ENCODE measurements at regions not wholly inside any gene's neighbourhood (a gene's known extent, or its start where the extent isn't known, plus 50 kb on each side); places are given as distances from the start of the nearest gene placed in this dataset.
"Not testable (repeated sequence)": the region's sequence is repeated elsewhere in the genome, so short reads cannot be mapped to it uniquely, and the experiment has no call there.

DNA sequence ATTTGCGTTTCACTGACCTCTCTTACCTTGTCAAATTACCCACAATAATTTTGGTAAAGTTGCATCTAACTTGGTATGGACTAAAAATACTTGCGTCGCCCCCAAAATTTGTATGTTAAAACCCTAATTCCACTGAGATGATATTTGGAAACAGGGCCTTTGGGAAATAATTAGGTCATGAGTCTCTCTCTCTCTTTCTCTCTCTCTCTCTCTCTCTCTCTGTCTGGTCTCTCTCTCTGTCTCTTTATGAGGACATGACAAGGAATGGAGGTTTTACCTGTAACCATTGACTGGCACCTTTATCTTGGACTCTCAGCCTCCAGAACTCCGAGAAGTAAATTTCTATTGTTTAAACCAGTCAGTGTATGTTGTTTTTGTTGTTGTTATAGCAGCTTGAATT, 111.5 kb upstream of the BDP1 start:
- not testable (repeated sequence) for H3K9ac ChIP-seq (ENCODE audit: low read length); H2AFZ ChIP-seq (ENCODE audit: low read depth, low read length); H3K4me2 ChIP-seq (ENCODE audit: low read length)

DNA sequence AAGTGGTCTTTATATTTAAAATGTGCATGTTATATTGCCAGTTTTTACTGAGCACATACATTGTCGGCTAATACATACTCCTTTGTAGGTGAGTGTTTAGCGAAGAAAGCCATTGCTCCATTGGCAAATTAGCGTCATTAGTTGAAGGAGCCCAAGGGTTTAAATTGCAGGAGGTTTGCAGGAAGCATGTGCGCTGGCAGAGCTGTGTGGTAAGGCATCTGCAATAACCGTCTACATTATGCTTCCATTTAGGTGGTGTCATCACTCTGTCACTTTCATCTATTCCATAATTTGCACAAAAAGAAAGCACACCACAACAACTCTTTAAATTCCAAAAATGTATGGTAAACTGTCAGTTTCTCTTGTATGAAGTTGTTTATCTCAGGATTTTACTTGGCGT, 82.8 kb upstream of the BDP1 start:
- H4K20me1 ChIP-seq (ENCODE audit: insufficient read depth); H2AFZ ChIP-seq (ENCODE audit: low read depth, low read length); H3K27me3 ChIP-seq (ENCODE audit: insufficient read depth, low read depth, low read length); H3K27ac ChIP-seq (ENCODE audit: low read length); H3K9me2 ChIP-seq (ENCODE audit: insufficient read depth, low read length); H3F3A ChIP-seq (ENCODE audit: insufficient read depth, low read length, poor library complexity, severe bottlenecking); H3K9ac ChIP-seq (ENCODE audit: low read length); H3K36me3 ChIP-seq (ENCODE audit: insufficient read depth, low read length); H3K9me3 ChIP-seq (ENCODE audit: low read length); H3K4me2 ChIP-seq (ENCODE audit: low read length); H3K79me2 ChIP-seq (replicated peaks; ENCODE audit: insufficient read depth, low read length); H3K4me3 ChIP-seq (ENCODE audit: low read length): not testable (repeated sequence)

More for the DNA sequence above, 111.5 kb upstream of the BDP1 start:
- H3K9me3 ChIP-seq (ENCODE audit: low read length); H3K36me3 ChIP-seq (ENCODE audit: insufficient read depth, low read length); H3K79me2 ChIP-seq (replicated peaks; ENCODE audit: insufficient read depth, low read length); H3K9me2 ChIP-seq (ENCODE audit: insufficient read depth, low read length); H4K20me1 ChIP-seq (ENCODE audit: insufficient read depth); H3K27me3 ChIP-seq (ENCODE audit: insufficient read depth, low read depth, low read length); H3K27ac ChIP-seq (ENCODE audit: low read length); H3K4me3 ChIP-seq (ENCODE audit: low read length); H3F3A ChIP-seq (ENCODE audit: insufficient read depth, low read length, poor library complexity, severe bottlenecking): not testable (repeated sequence)

- not testable (repeated sequence) for H4K20me1 ChIP-seq (ENCODE audit: insufficient read depth); H3K4me2 ChIP-seq (ENCODE audit: low read length); H3K79me2 ChIP-seq (replicated peaks; ENCODE audit: insufficient read depth, low read length); H2AFZ ChIP-seq (ENCODE audit: low read depth, low read length); H3K4me3 ChIP-seq (ENCODE audit: low read length); H3K9me2 ChIP-seq (ENCODE audit: insufficient read depth, low read length); H3K27me3 ChIP-seq (ENCODE audit: insufficient read depth, low read depth, low read length); H3K27ac ChIP-seq (ENCODE audit: low read length); H3K36me3 ChIP-seq (ENCODE audit: insufficient read depth, low read length); H3K9me3 ChIP-seq (ENCODE audit: low read length); H3K9ac ChIP-seq (ENCODE audit: low read length); H3F3A ChIP-seq (ENCODE audit: insufficient read depth, low read length, poor library complexity, severe bottlenecking)
These were observed 82.3 kb upstream of the BDP1 start for GRCh38 chr5:71373054-71373734.

DNA sequence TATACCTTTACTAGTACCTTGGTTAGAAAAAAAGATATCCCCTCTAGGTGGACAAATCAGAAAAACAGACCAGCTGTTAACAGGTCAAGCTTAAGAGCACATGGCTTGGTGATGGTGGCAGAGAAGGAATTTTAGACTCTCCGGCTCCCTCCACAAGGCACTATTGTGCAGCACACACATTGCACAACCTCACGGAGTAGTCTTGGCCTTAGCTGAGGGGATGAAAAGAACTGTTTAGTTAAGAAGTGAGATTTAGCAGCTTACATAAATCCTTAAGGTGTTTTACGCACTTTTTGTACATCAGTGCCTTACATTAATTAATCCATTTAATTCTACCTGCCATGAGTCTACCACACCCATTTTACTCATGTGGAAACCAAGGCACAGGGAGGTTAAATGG, 71.2 kb upstream of the BDP1 start:
- H3K9ac ChIP-seq (ENCODE audit: low read length); H3K27me3 ChIP-seq (ENCODE audit: insufficient read depth, low read depth, low read length); H3F3A ChIP-seq (ENCODE audit: insufficient read depth, low read length, poor library complexity, severe bottlenecking); H3K27ac ChIP-seq (ENCODE audit: low read length); H3K36me3 ChIP-seq (ENCODE audit: insufficient read depth, low read length); H3K4me3 ChIP-seq (ENCODE audit: low read length); H4K20me1 ChIP-seq (ENCODE audit: insufficient read depth); H3K9me2 ChIP-seq (ENCODE audit: insufficient read depth, low read length); H2AFZ ChIP-seq (ENCODE audit: low read depth, low read length); H3K4me2 ChIP-seq (ENCODE audit: low read length); H3K79me2 ChIP-seq (replicated peaks; ENCODE audit: insufficient read depth, low read length); H3K9me3 ChIP-seq (ENCODE audit: low read length): not testable (repeated sequence)

DNA sequence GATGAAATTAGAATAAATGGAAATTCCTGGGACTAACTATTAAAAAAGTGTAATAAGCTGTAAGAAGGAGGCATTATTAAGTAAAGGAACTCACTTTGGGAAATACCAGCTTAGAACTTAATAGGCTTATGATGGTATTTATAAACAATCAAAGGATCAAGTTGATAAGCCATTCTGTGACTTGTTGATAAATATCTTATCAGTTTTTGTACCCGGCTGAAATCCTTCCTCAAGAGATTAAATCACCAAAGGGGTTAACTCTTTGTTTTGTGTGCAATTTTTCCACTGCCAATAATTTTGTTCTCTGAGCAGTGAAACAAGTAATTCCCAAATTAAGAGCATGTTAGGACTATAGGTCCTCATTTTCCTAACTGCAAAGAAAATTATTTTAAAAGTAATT, 70.7 kb upstream of the BDP1 start:
- H3K9me3 ChIP-seq (ENCODE audit: low read length): no peaks in the 10 kb centered on the region
- no peaks in the 10 kb centered on the region for H3K79me2 ChIP-seq (replicated peaks; ENCODE audit: insufficient read depth, low read length)
- H2AFZ ChIP-seq (ENCODE audit: low read depth, low read length): no peak overlapping the region
- no peak overlapping the region for H3K4me3 ChIP-seq (ENCODE audit: low read length)
- H3K9ac ChIP-seq (ENCODE audit: low read length): no peak overlapping the region
- H3K9me2 ChIP-seq (ENCODE audit: insufficient read depth, low read length): no peaks in the 10 kb centered on the region
- no peaks in the 10 kb centered on the region for H3F3A ChIP-seq (ENCODE audit: insufficient read depth, low read length, poor library complexity, severe bottlenecking)
- H3K27ac ChIP-seq (ENCODE audit: low read length): no peak overlapping the region
- H3K27me3 ChIP-seq (ENCODE audit: insufficient read depth, low read depth, low read length): no peaks in the 10 kb centered on the region
- H3K36me3 ChIP-seq (ENCODE audit: insufficient read depth, low read length): no peaks in the 10 kb centered on the region
- TF ChIP-seq SMC3 (conservative IDR thresholded peaks at IDR 0.05; ENCODE audit: poor library complexity): no peak
- TF ChIP-seq EZH2 (IDR thresholded peaks at IDR 0.05; ENCODE audit: borderline replicate concordance, insufficient read depth, low read length, poor library complexity, severe bottlenecking): no peak
- TF ChIP-seq REST (IDR thresholded peaks at IDR 0.05; ENCODE audit: borderline replicate concordance): no peak
- no peak for TF ChIP-seq POLR2AphosphoS5 (IDR thresholded peaks at IDR 0.05)
- no peak for TF ChIP-seq RAD21 (conservative IDR thresholded peaks at IDR 0.05)
- no peak for TF ChIP-seq TAF1 (IDR thresholded peaks at IDR 0.05; ENCODE audit: low read depth)
- no peak overlapping the region for H3K4me2 ChIP-seq (ENCODE audit: low read length)
- H4K20me1 ChIP-seq (ENCODE audit: insufficient read depth): no peaks in the 10 kb centered on the region

GRCh38 chr5:71385208-71385607, 70.2 kb upstream of the BDP1 start:
- H3K27ac ChIP-seq (ENCODE audit: low read length); H3K27me3 ChIP-seq (ENCODE audit: insufficient read depth, low read depth, low read length); H3K79me2 ChIP-seq (replicated peaks; ENCODE audit: insufficient read depth, low read length); H3K4me3 ChIP-seq (ENCODE audit: low read length); H3F3A ChIP-seq (ENCODE audit: insufficient read depth, low read length, poor library complexity, severe bottlenecking); H3K4me2 ChIP-seq (ENCODE audit: low read length); H4K20me1 ChIP-seq (ENCODE audit: insufficient read depth); H3K9ac ChIP-seq (ENCODE audit: low read length); H2AFZ ChIP-seq (ENCODE audit: low read depth, low read length); H3K9me3 ChIP-seq (ENCODE audit: low read length); H3K9me2 ChIP-seq (ENCODE audit: insufficient read depth, low read length); H3K36me3 ChIP-seq (ENCODE audit: insufficient read depth, low read length): not testable (repeated sequence)
